PC-9 (cell line): ENCODE measurements at regions not wholly inside any gene's neighbourhood (a gene's known extent, or its start where the extent isn't known, plus 50 kb on each side); places are given as distances from the start of the nearest gene placed in this dataset.

Experiments used
- BruUV-seq: library from RNA; stranded (reverse); fragments of 400-500 nt; replicated peaks from 2 replicates; lab custom pipeline; 2021; lab: Mats Ljungman, UMichigan
- CTCF ChIA-PET: fragments of 300-600 bp; sonication (Branson Sonifier 250); formaldehyde crosslinking; loops from one replicate; lab custom pipeline; 2022; ENCODE audit warnings: antibody characterized with exemption; lab: Charles Lee
- POLR2A ChIA-PET: fragments of 300-600 bp; sonication (Branson Sonifier 250); formaldehyde crosslinking; loops from one replicate; lab custom pipeline; 2022; ENCODE audit warnings: antibody characterized with exemption; ENCODE audit not compliant: unreplicated experiment; lab: Charles Lee
- DNase-seq, 2 experiments: peaks; one replicate each; pipeline versions ENCODE4 v3.0.0 to v3.0.0-alpha.2; 2015 to 2022; ENCODE audit warnings: mixed read lengths in 1 of 2
- H2AFZ ChIP-seq: fragments of 200-600 bp; sonication (generic); 2 replicates; pipeline ENCODE4 v1.8.1; 2017; ENCODE audit warnings: antibody characterized with exemption
- H3F3A ChIP-seq: fragments of 200-600 bp; sonication (generic); 2 replicates; pipeline ENCODE4 v1.8.1; 2017; ENCODE audit warnings: antibody characterized with exemption, mild to moderate bottlenecking, low read depth; ENCODE audit not compliant: insufficient read depth
- H3K27ac ChIP-seq: fragments of 200-600 bp; sonication (generic); 2 replicates; pipeline ENCODE4 v1.6.1; 2016; ENCODE audit warnings: mixed run types
- H3K27me3 ChIP-seq: fragments of 200-600 bp; sonication (generic); 2 replicates; pipeline ENCODE4 v1.6.1; 2016; ENCODE audit warnings: low read depth, mixed run types; ENCODE audit not compliant: insufficient read depth
- H3K36me3 ChIP-seq: fragments of 200-600 bp; sonication (generic); 2 replicates; pipeline ENCODE4 v1.6.1; 2016; ENCODE audit warnings: low read depth, mixed run types
- H3K4me1 ChIP-seq: fragments of 200-600 bp; sonication (generic); replicated peaks from 2 replicates; pipeline ENCODE4 v1.6.1; 2016; ENCODE audit warnings: mixed run types; ENCODE audit not compliant: insufficient read depth
- H3K4me2 ChIP-seq: fragments of 200-600 bp; sonication (generic); 2 replicates; pipeline ENCODE4 v1.6.1; 2017; ENCODE audit warnings: mixed run types
- H3K4me3 ChIP-seq: fragments of 200-600 bp; sonication (generic); 2 replicates; pipeline ENCODE4 v1.6.1; 2016; ENCODE audit warnings: mixed run types
- H3K79me2 ChIP-seq: fragments of 200-600 bp; sonication (generic); 2 replicates; pipeline ENCODE4 v1.6.1; 2017; ENCODE audit warnings: low read depth, mixed run types
- H3K9me2 ChIP-seq: fragments of 200-600 bp; sonication (generic); 2 replicates; pipeline ENCODE4 v1.8.1; 2017; ENCODE audit warnings: mild to moderate bottlenecking; ENCODE audit not compliant: insufficient read depth
- H3K9me3 ChIP-seq: fragments of 200-600 bp; sonication (generic); 2 replicates; pipeline ENCODE4 v1.8.1; 2016; ENCODE audit warnings: low read depth; ENCODE audit not compliant: insufficient read depth
- H4K20me1 ChIP-seq: fragments of 200-600 bp; sonication (generic); 2 replicates; pipeline ENCODE4 v1.8.1; 2017; ENCODE audit not compliant: insufficient read depth
- CTCF ChIP-seq: fragments of 200-600 bp; sonication (generic); conservative IDR thresholded peaks from 2 replicates; pipeline ENCODE4 v1.6.1; 2017; ENCODE audit warnings: mixed run types, antibody characterized with exemption, mild to moderate bottlenecking, moderate library complexity
- EZH2 ChIP-seq: fragments of 200-600 bp; sonication (generic); IDR thresholded peaks from 2 replicates; pipeline ENCODE4 v1.8.0; 2017; ENCODE audit warnings: antibody characterized with exemption, low read depth
- intact Hi-C: fragments of 100-400 bp; cut with micrococcal nuclease; formaldehyde crosslinking; loops from one replicate; pipeline ENCODE4 v1.10.0; 2022; ENCODE audit not compliant: unreplicated experiment

GRCh38 chr10:124289851-124290795 lies 128.6 kb downstream of the OAT start:
- Histone ChIP-seq H3K4me1 (no peaks in the 10 kb centered on the region), H3K27me3 (no peaks in the 10 kb centered on the region), H3K27ac (no peak overlapping the region), H4K20me1 (no peaks in the 10 kb centered on the region), H3K9me2 (no peaks in the 10 kb centered on the region), H2AFZ (no peak overlapping the region), H3K79me2 (no peaks in the 10 kb centered on the region), H3K36me3 (no peaks in the 10 kb centered on the region), H3K4me3 (no peak overlapping the region), H3K4me2 (no peak overlapping the region), H3F3A (no peaks in the 10 kb centered on the region), H3K9me3 (no peaks in the 10 kb centered on the region)
- ChIA-PET CTCF (no interaction called here), POLR2A (interaction anchor here (0.6 kb wide), 1 partner anchor 295 kb away, joined by 3 read pairs; no protein-coding TSS in a partner anchor)
- no peak for DNase-seq
- intact Hi-C loops: no loop called here
- no TSS peak for BruUV-seq
- no peak for TF ChIP-seq CTCF
- no peak for TF ChIP-seq EZH2

- H3K9me3 ChIP-seq: no peaks in the 10 kb centered on the region
- no peaks in the 10 kb centered on the region for H4K20me1 ChIP-seq
- H3K27me3 ChIP-seq: no peaks in the 10 kb centered on the region
- no peak overlapping the region for H3K4me2 ChIP-seq
- POLR2A ChIA-PET: no interaction called here
- TF ChIP-seq CTCF (no peak), EZH2 (no peak)
- no peaks in the 10 kb centered on the region for H3K79me2 ChIP-seq
- H3K4me3 ChIP-seq: no peak overlapping the region
- no peaks in the 10 kb centered on the region for H3K4me1 ChIP-seq
- intact Hi-C loops: no loop called here
- H3K27ac ChIP-seq: no peak overlapping the region
- H2AFZ ChIP-seq: no peak overlapping the region
- CTCF ChIA-PET: no interaction called here
- no peaks in the 10 kb centered on the region for H3K36me3 ChIP-seq
- H3F3A ChIP-seq: no peaks in the 10 kb centered on the region
- no TSS peak for BruUV-seq
- no peak for DNase-seq
- H3K9me2 ChIP-seq: no peaks in the 10 kb centered on the region
Measured at GRCh38 chr10:124288928-124289850, 129.5 kb downstream of the OAT start.

- no peaks in the 10 kb centered on the region for H4K20me1 ChIP-seq
- no peaks in the 10 kb centered on the region for H3K27me3 ChIP-seq
- H3K4me3 ChIP-seq: no peak overlapping the region
- DNase-seq: no peak
- no peaks in the 10 kb centered on the region for H3K9me3 ChIP-seq
- BruUV-seq: no TSS peak
- POLR2A ChIA-PET: no interaction called here
- no peak overlapping the region for H3K4me2 ChIP-seq
- H3K79me2 ChIP-seq: no peaks in the 10 kb centered on the region
- no peaks in the 10 kb centered on the region for H3K36me3 ChIP-seq
- CTCF ChIA-PET: no interaction called here
- H3K4me1 ChIP-seq: no peaks in the 10 kb centered on the region
- H3K27ac ChIP-seq: no peak overlapping the region
- TF ChIP-seq EZH2: no peak
- no peak for TF ChIP-seq CTCF
- H3F3A ChIP-seq: no peaks in the 10 kb centered on the region
- no peak overlapping the region for H2AFZ ChIP-seq
- intact Hi-C loops: no loop called here
- no peaks in the 10 kb centered on the region for H3K9me2 ChIP-seq
Measured at GRCh38 chr10:124288486-124288885, 130.2 kb downstream of the OAT start.
